ENCODE measurements at regions not wholly inside any gene's neighbourhood (a gene's known extent, or its start where the extent isn't known, plus 50 kb on each side); places are given as distances from the start of the nearest gene placed in this dataset.

- DNase-seq (ENCODE audit: insufficient read length, low spot score) (no peak), FAIRE-seq (no peak)
- no peak for TF ChIP-seq POLR2A (IDR thresholded peaks at IDR 0.05; ENCODE audit: low read depth, low read length)
These were observed 171.4 kb downstream of the PTN start for GRCh38 chr7:137172105-137172590.

GRCh38 chr7:137169282-137169698, 174.2 kb downstream of the PTN start:
- FAIRE-seq = no peak

DNA sequence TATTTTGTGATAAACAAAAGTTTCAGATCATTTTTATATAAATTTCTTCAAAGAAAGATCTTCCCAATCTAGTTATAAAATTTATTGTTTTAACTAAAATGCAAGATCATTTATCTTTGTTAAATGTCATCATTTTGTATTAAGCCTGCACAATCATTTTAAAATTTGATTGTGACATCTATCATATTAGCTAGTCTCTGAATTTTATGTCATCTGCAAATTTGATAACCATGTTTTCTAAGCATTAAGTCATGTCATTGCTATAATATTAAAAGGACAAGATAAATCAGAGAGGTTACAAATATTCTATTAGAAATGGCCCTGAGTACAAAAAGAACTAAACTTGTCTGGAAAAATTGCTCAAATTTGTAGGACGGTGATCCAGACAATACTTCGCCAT, 175.9 kb downstream of the PTN start:
- no peak for TF ChIP-seq POLR2A (IDR thresholded peaks at IDR 0.05; ENCODE audit: low read depth, low read length)
- no peak for FAIRE-seq
- DNase-seq (ENCODE audit: insufficient read length, low spot score) = no peak

More at GRCh38 chr7:137169282-137169698, 174.2 kb downstream of the PTN start:
- no peak for TF ChIP-seq POLR2A (IDR thresholded peaks at IDR 0.05; ENCODE audit: low read depth, low read length)
- DNase-seq (ENCODE audit: insufficient read length, low spot score) = peak; percentile 8

- DNase-seq (ENCODE audit: insufficient read length, low spot score) (no peak), FAIRE-seq (no peak)
- TF ChIP-seq POLR2A (IDR thresholded peaks at IDR 0.05; ENCODE audit: low read depth, low read length) = no peak
These were observed 177.2 kb downstream of the PTN start for GRCh38 chr7:137166363-137166762.

- FAIRE-seq (no peak), DNase-seq (ENCODE audit: insufficient read length, low spot score) (no peak)
- TF ChIP-seq POLR2A (IDR thresholded peaks at IDR 0.05; ENCODE audit: low read depth, low read length) = no peak
These were observed 177.7 kb downstream of the PTN start for GRCh38 chr7:137165786-137166185.

DNA sequence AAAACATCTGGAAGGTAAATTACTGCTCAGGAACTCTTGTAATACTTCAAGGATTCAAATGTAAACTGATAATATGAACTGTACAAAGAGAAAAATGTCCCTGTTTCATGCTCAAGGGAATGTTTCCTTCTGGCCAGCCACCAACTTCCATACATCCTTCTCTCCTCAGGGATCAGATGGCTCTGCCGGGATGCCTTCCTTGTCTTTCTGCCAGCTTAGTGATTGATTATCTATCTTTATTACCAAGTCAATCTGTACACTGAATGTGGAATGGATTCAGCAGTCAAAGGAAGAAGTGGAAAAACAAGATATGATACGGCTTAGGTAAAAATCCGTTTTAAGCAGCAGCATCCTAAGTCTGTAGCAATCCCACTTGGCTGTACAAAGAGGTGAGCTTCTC, 178.3 kb downstream of the PTN start:
- FAIRE-seq (no peak), DNase-seq (ENCODE audit: insufficient read length, low spot score) (no peak)

DNA sequence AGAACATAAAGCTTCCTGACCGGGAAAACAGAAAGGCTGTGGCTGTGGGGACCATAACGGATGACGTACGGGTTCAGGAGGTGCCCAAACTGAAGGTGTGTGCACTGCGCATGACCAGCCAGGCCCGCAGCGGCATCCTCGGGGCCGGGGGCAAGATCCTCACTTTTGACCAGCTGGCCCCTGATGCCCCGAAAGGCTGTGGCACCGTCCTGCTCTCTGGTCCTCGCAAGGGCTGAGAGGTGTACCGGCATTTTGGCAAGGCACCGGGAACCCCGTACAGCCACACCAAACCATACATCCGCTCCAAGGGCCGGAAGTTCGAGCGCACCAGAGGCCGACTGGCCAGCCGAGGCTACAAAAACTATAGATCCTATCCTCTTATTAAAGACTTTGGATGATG, 179.3 kb downstream of the PTN start:
- TF ChIP-seq POLR2A (IDR thresholded peaks at IDR 0.05; ENCODE audit: low read depth, low read length) = no peak
- no peak for DNase-seq (ENCODE audit: insufficient read length, low spot score)
- no peak for FAIRE-seq

More for the DNA sequence above, 178.3 kb downstream of the PTN start:
- TF ChIP-seq POLR2A (IDR thresholded peaks at IDR 0.05; ENCODE audit: low read depth, low read length) = no peak

DNA sequence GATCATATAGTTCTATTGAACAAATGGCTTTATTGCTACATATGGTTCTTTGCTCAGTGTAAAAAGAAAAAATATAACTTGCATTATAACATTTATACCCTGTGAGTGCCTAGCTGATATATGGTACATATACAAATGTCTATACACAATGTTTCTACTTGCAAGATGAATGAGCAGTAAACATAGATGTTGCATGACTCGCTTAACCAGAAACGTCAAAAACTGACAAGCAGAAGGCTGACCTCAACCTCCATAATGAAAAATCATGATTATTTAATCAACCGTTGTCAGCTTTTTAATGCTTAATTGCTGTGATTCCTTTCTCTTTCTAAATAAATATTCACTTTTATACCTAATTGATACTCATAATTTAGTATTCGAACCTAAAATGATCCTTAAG, 183.3 kb downstream of the PTN start:
- FAIRE-seq (no peak), DNase-seq (ENCODE audit: insufficient read length, low spot score) (no peak)
- no peak for TF ChIP-seq POLR2A (IDR thresholded peaks at IDR 0.05; ENCODE audit: low read depth, low read length)

- FAIRE-seq (no peak), DNase-seq (ENCODE audit: insufficient read length, low spot score) (no peak)
- no peak for TF ChIP-seq POLR2A (IDR thresholded peaks at IDR 0.05; ENCODE audit: low read depth, low read length)
These were observed 186.3 kb downstream of the PTN start for GRCh38 chr7:137157256-137157655.

DNA sequence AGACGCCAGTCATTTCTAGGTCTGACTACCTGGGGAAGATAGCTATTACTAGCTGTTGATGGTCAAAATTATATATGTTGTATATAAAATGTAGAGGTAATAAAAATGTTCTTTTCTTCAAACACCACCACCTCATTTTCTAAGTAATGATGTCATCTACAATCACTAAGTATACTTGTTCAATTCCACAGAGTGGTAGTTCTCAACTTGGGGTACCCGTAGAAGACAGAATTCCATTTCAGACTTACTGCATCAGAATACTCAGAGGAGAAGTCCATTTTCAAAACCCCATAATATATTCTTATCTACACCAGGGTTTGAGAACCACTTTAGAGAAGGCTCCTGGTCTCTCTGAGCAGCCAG, 191.9 kb downstream of the PTN start:
- FAIRE-seq = no peak
- TF ChIP-seq POLR2A (IDR thresholded peaks at IDR 0.05; ENCODE audit: low read depth, low read length) = no peak

DNA sequence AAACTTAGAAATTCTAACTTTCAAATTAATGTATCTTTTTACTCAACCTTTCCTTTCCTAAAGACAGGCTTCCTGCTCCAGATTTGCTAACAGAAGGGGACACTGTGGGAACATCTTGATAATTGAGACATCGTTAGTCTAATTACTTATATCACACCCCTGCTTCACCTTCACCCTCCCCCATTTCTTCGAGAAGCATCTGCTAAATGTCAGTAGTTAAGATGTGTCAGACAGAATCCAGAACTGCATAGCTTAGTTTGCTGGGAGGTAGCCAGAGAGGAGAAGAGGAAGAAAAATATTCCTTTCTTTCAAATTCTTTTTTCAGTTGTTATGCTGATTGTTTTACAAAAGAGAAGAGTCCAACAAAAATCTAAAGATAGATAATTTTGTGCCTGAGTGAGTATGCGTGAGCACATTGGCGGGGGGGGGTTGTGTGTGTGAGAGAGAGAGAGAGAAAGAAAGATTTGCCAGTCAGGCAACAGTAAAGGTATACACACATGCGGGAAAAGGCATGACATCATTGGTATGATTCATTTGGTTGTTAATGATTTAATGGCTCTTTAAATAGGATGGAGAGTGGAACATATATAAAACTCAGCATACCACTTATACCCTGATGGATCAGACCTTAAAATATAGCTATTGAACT, 192.4 kb downstream of the PTN start:
- DNase-seq (ENCODE audit: insufficient read length, low spot score) (no peak), FAIRE-seq (no peak)
- no peak for TF ChIP-seq POLR2A (IDR thresholded peaks at IDR 0.05; ENCODE audit: low read depth, low read length)

More for the DNA sequence above, 191.9 kb downstream of the PTN start:
- DNase-seq (ENCODE audit: insufficient read length, low spot score) = no peak

GRCh38 chr7:137147338-137147720, 196.2 kb downstream of the PTN start:
- no peak for TF ChIP-seq POLR2A (IDR thresholded peaks at IDR 0.05; ENCODE audit: low read depth, low read length)
- DNase-seq (ENCODE audit: insufficient read length, low spot score) (no peak), FAIRE-seq (no peak)

DNA sequence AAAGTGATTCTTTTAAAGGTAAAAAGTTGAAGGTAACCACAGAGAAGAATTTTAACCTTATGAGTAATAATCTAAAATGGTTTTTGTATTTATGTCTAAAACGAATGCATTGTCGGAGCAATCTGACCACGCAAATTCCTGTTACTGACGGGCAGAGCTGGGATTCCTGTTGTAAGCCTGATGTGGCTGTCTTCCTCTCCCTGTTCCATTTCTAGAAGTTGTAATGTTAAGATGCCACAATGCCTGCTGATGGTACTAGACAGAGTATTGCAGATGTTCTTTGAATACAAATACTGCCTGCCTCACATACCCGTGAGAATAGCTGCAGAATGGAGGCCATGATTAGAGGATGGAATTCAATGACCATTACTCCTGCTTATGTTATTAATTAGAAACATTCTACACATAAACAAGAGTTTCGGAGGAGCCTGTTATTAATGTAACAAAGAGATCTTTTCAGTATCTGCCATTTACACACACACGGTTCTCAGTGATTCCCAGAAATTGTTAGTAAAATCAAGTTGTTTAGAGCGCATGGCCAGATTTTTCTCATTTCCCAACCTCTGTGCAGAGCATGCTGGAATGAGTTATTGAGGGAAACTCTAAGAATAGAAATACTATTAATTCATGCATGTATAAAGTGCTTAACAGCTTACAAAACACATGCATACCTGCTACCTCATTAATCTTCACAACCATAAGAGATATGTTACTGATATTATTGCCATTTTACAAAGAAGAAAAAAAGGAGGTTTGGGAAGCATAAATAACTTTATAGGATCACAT, 196.8 kb downstream of the PTN start:
- no peak for TF ChIP-seq POLR2A (IDR thresholded peaks at IDR 0.05; ENCODE audit: low read depth, low read length)
- FAIRE-seq = peak; percentile 93

DNA sequence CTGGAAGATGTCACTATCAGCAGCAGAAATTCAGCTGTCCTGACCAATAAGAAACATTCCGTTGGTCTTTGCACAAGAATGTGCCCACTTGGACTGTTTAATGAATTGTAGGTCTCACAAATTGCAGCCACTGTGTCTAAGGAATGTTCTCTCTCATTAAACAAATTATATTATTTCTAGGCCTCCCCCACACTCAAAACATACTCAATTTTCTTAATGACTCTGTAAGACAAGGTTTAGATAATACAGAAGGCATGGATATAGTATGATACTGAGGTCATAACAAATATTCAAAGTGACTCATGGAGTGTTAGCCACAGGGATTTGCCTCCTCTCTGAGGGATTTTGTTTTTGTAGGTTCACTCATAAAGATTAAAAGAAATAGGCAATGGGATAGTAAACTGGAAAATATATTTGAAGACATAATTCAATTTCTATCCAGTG, 197.5 kb downstream of the PTN start:
- DNase-seq (ENCODE audit: insufficient read length, low spot score) = no peak
- no peak for TF ChIP-seq POLR2A (IDR thresholded peaks at IDR 0.05; ENCODE audit: low read depth, low read length)
- FAIRE-seq = peak; percentile 86

More for the DNA sequence above, 196.8 kb downstream of the PTN start:
- no peak for DNase-seq (ENCODE audit: insufficient read length, low spot score)

- no peak for TF ChIP-seq POLR2A (IDR thresholded peaks at IDR 0.05; ENCODE audit: low read depth, low read length)
- FAIRE-seq (peak; percentile 90), DNase-seq (ENCODE audit: insufficient read length, low spot score) (peak; percentile 5)
These were observed 201.2 kb downstream of the PTN start for GRCh38 chr7:137142376-137142775.

Measured in H54 (cell line).